GM12892 (cell line): ENCODE measurements at regions not wholly inside any gene's neighbourhood (a gene's known extent, or its start where the extent isn't known, plus 50 kb on each side); places are given as distances from the start of the nearest gene placed in this dataset.
A peak's percentile ranks its signal among the peaks of the same experiment; 100 is the strongest.

Source experiments
- DNase-seq: peaks from one replicate; pipeline ENCODE4 v3.0.0; 2011; ENCODE audit not compliant: insufficient read length
- FAIRE-seq: peaks from 2 replicates; lab custom pipeline; 2011; peaks lifted over from hg19 to GRCh38; lab: Jason Lieb, UNC
- POLR2A ChIP-seq: IDR thresholded peaks from 2 replicates; pipeline ENCODE4 v1.6.1; 2011; ENCODE audit warnings: low read depth, low read length, control low read depth
- POLR2AphosphoS5 ChIP-seq: IDR thresholded peaks from 2 replicates; pipeline ENCODE4 v1.6.1; 2011; ENCODE audit warnings: low read depth, low read length, control low read depth
- TAF1 ChIP-seq: IDR thresholded peaks from 2 replicates; pipeline ENCODE4 v1.6.1; 2011; ENCODE audit warnings: low read depth, mild to moderate bottlenecking, control low read depth, low read length, borderline replicate concordance

DNA sequence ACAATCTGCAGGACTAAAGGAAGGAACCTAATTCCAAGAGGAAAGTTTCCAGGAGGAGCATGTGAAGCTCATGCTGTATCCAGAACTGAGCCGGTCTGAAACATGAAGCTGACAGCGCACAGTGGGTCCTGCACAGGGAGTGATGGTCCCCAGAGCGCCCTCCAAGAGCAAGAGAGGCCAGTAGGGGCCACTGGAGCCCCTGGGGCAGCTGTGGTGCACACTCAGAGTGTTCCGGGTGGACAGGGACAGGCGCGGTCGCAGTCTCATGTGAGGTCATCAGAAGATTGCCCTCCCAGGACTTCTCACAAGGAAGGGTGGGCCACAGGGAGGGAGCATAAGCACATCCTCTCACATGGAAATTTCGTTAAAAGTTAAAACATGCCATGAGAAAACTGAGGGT lies 355.9 kb downstream of the EIPR1 start:
- TF ChIP-seq POLR2AphosphoS5: no peak
- no peak for TF ChIP-seq POLR2A
- no peak for TF ChIP-seq TAF1
- DNase-seq (no peak), FAIRE-seq (no peak)

DNA sequence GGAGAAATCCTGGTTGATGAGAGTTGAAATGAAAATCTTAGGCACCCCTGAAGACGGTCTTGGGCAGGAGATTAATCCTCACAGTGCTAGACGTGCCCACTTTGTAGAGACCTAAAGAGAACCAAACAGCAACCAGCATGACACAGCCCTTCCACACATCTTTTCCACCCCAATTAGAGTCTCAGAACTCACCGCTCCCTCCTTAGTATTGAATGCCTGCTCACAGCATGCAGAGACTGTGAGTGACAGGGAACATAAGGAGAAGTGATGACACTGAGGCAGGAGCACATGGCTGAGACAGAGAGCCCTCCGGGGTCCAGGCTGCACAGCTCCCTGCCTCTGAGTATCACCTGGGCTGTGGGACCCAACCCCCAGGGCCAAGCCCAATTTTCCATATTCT lies 367.6 kb downstream of the EIPR1 start:
- no peak for DNase-seq
- TF ChIP-seq POLR2AphosphoS5 (no peak), POLR2A (no peak), TAF1 (no peak)
- FAIRE-seq: no peak

DNA sequence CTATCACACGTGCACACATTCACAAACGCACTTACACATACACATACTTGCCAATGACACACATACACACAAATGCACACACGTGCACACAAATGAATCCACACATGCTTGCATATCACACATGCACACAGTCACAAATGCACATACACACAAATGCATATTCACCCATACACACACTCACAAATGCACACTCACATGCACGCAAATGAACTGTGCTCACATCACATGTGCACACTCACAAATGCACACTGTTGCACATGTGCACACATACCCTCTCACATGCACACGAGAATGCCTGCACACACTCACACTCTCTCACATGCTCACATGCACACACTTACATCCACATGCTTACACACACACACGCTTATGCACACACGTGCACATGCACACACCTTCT lies 368.1 kb downstream of the EIPR1 start:
- FAIRE-seq: no peak
- DNase-seq: no peak
- TF ChIP-seq POLR2A (no peak), POLR2AphosphoS5 (no peak), TAF1 (no peak)

DNA sequence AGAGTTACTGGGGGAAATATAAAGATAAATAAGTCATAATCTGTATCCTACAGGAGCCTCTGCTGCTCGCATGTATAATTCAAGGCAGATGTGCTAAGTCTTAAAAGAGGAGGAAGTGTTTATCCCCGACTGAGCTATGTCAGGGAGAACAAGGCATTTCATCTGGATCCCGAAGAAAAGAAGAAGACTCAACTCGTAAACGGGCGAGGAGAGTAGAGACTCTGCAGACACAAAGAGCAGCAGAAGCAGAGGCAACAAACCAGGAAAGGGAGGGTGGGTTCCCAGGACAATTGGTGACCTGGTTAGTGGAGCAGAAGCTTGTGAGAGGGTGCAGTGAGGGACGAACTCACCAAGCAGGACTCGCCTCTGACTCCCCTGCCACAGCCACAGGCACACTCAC lies 368.6 kb downstream of the EIPR1 start:
- FAIRE-seq: no peak
- DNase-seq: no peak
- TF ChIP-seq POLR2A (no peak), POLR2AphosphoS5 (no peak), TAF1 (no peak)

DNA sequence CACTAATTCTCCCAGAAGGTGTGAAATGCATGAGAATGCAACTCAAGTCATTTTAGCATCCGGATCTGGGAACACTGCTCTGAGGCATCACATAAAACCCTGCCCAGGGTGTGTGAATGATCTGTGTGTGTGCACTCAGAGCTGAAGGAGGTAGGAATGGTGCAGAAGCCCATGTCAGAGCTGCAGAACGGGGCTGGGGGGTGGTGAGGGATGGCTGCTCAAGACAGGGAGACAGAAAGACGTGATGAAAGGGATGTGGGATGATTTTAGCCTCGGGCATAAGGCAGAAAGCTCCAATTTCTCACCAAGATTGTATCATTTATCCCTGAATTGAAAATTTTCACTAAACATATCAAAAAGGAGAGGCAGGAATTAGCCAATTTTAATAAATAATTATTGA lies 369.1 kb downstream of the EIPR1 start:
- TF ChIP-seq POLR2A (no peak), POLR2AphosphoS5 (no peak), TAF1 (no peak)
- FAIRE-seq (no peak), DNase-seq (no peak)

DNA sequence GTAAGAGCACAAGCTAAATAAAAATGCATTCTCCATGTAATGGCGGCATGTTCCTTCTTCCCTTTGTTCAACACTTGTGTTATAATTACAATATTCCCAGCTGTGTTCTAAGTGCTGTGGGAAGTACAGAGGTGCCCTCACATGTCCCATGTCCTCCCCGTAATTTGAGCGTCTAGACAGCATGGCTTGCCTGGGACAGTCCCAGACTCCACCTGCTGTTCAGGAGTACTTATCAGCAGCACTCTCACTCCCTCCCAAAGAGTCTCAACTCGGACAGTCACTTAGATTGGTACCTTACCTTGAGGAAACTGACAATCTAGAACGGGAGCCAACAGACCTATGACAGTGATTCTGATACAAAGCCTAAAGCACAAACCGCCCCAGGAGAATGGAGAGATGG lies 370.5 kb downstream of the EIPR1 start:
- TF ChIP-seq TAF1: no peak
- no peak for TF ChIP-seq POLR2AphosphoS5
- no peak for TF ChIP-seq POLR2A
- no peak for FAIRE-seq
- no peak for DNase-seq

DNA sequence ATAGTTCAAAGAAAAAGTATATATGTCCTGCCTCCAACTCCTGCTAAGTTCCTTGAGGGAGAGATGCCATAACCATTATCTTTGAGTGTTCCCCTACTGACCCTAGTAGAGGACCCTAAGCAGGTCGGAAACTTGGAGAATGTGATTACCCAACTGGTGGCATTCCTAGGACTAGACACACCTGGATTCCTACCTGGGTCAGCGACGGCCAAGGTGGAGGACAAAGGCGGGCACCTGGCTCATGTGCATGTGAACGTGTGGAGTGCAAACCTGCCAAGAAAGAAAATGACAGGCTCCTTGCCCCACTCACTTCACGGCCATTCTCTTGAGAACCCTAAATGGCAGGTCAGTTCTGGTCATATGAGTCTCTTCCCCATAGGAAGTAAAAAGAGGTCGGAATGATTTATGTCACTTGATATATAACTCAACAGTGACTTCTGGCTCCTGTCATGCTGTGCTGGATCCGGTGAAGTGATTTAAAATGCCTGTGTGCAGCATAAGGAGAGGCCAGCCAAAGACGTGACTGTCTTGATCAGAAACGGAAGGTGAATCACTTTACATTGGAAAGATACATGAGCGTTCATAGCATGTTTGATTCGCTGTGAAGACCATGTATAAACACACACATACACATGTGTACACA lies 371.6 kb downstream of the EIPR1 start:
- no peak for FAIRE-seq
- no peak for DNase-seq
- TF ChIP-seq POLR2A: no peak
- no peak for TF ChIP-seq TAF1
- TF ChIP-seq POLR2AphosphoS5: no peak

DNA sequence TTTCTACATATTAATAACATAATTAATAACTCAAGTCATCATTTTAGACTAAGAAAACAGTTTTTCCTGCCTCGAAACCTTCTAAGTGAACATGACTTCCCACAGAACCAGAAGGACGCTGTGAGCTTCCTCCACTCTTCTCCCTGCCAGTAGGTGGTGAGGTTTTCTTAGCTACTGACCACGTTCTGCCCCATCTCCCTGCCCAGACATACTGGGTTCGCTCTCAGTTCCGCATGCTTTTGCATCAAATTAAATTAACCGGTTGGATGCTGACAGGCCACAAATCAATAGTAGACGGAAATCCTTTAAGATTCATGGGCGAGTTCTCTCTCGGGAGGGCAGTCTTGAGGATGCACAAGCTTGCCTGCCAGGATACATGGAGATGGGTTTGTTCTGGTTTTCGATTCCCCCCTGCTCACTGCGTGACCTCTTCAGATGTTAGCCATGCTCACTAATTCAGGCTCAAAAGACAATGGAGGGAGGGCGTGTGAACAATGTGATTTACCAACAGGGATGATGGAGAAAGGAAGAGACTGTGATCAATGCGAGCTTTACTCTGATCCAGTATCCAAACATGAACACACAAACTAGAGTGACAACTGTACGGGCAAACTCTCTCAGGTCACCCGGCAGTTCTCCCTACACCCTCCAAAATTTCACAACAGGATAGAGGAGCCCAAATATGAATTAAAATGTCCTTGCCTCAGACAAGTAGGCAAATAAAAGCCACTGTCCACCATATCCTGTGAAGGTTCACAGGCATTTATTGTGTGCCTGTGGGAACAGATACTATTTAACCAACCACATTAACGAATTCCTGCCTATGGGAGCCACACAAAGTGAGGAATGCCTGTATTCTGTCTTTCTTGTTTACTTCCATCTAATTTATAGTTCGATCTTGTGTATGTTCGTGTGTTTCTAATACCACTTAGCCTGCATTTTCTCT lies 375.7 kb downstream of the EIPR1 start:
- DNase-seq: no peak
- TF ChIP-seq TAF1: no peak
- TF ChIP-seq POLR2A: no peak
- no peak for TF ChIP-seq POLR2AphosphoS5
- FAIRE-seq: peak; percentile 36

DNA sequence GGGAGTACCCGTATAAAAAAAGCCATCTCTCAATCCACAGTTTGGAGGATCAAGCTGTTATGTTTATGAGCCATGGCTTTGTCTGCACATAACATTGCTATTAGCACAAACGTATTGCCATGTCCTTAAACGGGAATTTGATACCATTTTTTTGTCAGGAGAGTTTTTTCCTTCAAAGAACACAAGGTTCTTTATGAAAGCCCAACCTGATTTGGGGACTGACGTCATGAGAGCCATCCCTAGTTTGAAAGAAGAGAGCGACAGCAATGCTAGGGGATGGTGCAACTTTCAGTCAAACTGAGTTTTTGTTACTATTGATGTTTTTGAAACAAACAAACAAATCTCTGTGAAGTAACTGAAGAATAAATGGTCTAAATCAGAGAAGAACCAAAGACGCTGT lies 376.6 kb downstream of the EIPR1 start:
- TF ChIP-seq TAF1: no peak
- TF ChIP-seq POLR2A: no peak
- TF ChIP-seq POLR2AphosphoS5: no peak
- DNase-seq (no peak), FAIRE-seq (no peak)

DNA sequence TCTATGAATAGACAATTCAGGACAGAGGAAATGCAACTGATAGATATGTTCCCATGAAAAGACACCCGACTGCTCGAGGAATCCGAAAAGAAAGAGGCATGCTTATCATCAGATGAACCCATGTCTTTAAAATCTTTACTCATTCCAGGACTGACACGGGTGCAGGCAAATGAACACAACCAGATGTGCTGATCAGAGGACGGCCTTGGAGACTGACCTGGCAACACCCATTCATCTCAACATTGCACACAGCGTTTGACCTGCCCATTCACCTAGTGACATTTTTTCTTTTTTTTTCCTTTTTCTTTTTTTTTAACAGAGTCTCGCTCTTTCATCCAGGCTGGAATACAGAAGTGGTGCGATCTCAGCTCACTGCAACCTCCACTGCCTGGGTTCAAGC lies 377.5 kb downstream of the EIPR1 start:
- DNase-seq: no peak
- FAIRE-seq: no peak
- TF ChIP-seq POLR2A: no peak

DNA sequence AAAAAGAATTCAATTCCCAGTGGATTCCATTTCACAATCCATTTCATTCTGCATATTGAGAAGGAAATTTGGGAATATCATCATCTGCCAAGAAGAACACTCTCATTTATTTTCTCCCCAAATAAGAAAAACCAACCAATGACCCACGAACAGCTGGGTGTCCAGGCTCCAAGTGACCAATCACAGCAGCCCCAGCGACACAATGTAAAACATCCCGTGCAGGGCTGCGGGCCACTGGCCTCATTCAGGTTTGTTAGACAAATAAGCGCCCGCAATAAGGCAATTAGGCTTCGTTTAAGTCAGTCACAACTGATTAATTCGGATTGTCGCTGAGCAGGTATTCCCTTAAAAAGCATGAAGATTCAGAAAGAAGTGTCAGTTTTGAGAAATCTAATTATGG lies 378.6 kb downstream of the EIPR1 start:
- FAIRE-seq (no peak), DNase-seq (no peak)
- no peak for TF ChIP-seq TAF1
- no peak for TF ChIP-seq POLR2A
- TF ChIP-seq POLR2AphosphoS5: no peak

DNA sequence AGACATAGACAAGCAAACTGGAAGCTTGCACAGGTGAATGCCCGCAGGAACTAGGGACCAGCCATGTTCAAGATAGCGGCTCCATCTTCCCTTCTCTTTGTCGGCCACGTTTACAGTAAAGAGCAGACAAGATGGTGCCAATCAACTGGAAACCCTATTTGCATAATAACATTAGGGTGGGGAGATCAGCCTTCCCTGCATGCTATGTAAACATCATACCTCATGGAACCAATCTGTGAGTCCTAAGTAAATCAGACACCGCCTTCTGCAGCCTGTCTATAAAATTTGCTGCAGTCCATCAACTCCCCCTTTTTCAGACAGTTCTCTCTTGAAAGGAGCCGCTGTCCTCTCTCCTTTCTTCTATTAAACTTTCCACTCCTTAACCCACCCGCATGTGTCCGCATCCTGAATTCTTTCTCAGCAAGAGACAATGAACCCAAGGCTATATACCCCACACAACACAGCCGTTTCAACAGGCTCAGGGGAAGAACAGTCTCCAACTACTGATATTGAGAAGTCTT lies 384.4 kb downstream of the EIPR1 start:
- TF ChIP-seq POLR2AphosphoS5 (no peak), POLR2A (no peak), TAF1 (no peak)
- no peak for DNase-seq
- FAIRE-seq: no peak
